GM10248 (cell line): ENCODE measurements at regions not wholly inside any gene's neighbourhood (a gene's known extent, or its start where the extent isn't known, plus 50 kb on each side); places are given as distances from the start of the nearest gene placed in this dataset.

Experiments
- CTCF ChIA-PET: fragments of 300-600 bp; sonication (Branson Sonifier 250); formaldehyde crosslinking; extraction: SDS; loops from one replicate; lab custom pipeline; 2021; ENCODE audit warnings: antibody characterized with exemption; lab: Yijun Ruan, JAX
- POLR2A ChIA-PET: fragments of 350-650 bp; sonication (Branson Sonifier 250); formaldehyde crosslinking; extraction: SDS; loops from one replicate; lab custom pipeline; 2020; ENCODE audit warnings: antibody characterized with exemption; lab: Yijun Ruan, JAX
- DNase-seq: peaks from one replicate; pipeline ENCODE4 v3.0.0; 2012; ENCODE audit errors: extremely low spot score
- TF ChIP-seq, protein P1 (sequence below): IDR thresholded peaks from 2 replicates; pipeline ENCODE4 v1.5.1; 2012; ENCODE audit warnings: mild to moderate bottlenecking, low read depth; ENCODE audit errors: extremely low read depth, missing control alignments, control extremely low read depth

DNA sequence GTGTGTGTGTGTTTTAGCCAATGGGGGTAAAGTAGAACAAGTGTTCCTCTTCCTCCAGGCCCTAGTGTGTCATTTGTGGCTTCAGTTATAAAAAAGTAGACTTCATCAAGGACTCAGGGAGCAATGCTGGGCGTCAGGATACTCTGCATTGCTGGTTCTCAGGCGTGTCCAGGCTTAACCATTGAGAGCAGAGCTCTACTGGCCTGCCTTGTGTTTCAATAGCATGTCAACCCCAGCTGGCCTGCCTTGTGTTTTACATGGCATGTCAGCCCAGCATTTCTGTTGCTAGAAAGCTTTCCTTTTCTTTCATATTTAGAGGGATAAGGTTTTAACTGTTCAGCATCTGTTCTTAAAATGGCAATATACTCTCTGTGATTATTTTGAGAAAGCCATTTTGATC is 117.6 kb upstream of the TMPRSS15 start:
- TF ChIP-seq, protein P1, sequence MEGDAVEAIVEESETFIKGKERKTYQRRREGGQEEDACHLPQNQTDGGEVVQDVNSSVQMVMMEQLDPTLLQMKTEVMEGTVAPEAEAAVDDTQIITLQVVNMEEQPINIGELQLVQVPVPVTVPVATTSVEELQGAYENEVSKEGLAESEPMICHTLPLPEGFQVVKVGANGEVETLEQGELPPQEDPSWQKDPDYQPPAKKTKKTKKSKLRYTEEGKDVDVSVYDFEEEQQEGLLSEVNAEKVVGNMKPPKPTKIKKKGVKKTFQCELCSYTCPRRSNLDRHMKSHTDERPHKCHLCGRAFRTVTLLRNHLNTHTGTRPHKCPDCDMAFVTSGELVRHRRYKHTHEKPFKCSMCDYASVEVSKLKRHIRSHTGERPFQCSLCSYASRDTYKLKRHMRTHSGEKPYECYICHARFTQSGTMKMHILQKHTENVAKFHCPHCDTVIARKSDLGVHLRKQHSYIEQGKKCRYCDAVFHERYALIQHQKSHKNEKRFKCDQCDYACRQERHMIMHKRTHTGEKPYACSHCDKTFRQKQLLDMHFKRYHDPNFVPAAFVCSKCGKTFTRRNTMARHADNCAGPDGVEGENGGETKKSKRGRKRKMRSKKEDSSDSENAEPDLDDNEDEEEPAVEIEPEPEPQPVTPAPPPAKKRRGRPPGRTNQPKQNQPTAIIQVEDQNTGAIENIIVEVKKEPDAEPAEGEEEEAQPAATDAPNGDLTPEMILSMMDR: no peak
- POLR2A ChIA-PET: no interaction called here
- DNase-seq: no peak
- CTCF ChIA-PET: interaction anchor here (1.1 to 1.4 kb wide), 2 partner anchors 11 to 21 kb away, joined by 3 to 4 read pairs; no protein-coding TSS in a partner anchor

GRCh38 chr21:18522181-18522972 is 118.8 kb upstream of the TMPRSS15 start:
- DNase-seq: no peak
- TF ChIP-seq, protein P1: no peak
- ChIA-PET POLR2A (no interaction called here), CTCF (no interaction called here)

GRCh38 chr21:18524097-18524880 is 120.7 kb upstream of the TMPRSS15 start:
- no peak for DNase-seq
- ChIA-PET CTCF (interaction anchor here (1.2 kb wide), 1 partner anchor 10 kb away, joined by 3 read pairs; no protein-coding TSS in a partner anchor), POLR2A (no interaction called here)
- TF ChIP-seq, protein P1: no peak

- CTCF ChIA-PET: interaction anchor here (0.8 to 1.3 kb wide), 2 partner anchors 17 to 42 kb away, joined by 3 read pairs; no protein-coding TSS in a partner anchor
- TF ChIP-seq, protein P1: no peak
- POLR2A ChIA-PET: no interaction called here
- DNase-seq: no peak
Measured at GRCh38 chr21:18529254-18529653, 125.7 kb upstream of the TMPRSS15 start.

GRCh38 chr21:18542081-18542480 is 138.5 kb upstream of the TMPRSS15 start:
- POLR2A ChIA-PET: no interaction called here
- TF ChIP-seq, protein P1: no peak
- DNase-seq: no peak
- CTCF ChIA-PET: interaction anchor here (1.1 kb wide), 1 partner anchor 9 kb away, joined by 3 read pairs; no protein-coding TSS in a partner anchor

- TF ChIP-seq, protein P1: no peak
- no peak for DNase-seq
- ChIA-PET POLR2A (no interaction called here), CTCF (interaction anchor here (1.2 to 1.6 kb wide), 2 partner anchors 16 to 31 kb away, joined by 3 read pairs; no protein-coding TSS in a partner anchor)
Measured at GRCh38 chr21:18545908-18546307, 142.3 kb upstream of the TMPRSS15 start.
